ENCODE measurements at regions not wholly inside any gene's neighbourhood (a gene's known extent, or its start where the extent isn't known, plus 50 kb on each side); places are given as distances from the start of the nearest gene placed in this dataset.

DNA sequence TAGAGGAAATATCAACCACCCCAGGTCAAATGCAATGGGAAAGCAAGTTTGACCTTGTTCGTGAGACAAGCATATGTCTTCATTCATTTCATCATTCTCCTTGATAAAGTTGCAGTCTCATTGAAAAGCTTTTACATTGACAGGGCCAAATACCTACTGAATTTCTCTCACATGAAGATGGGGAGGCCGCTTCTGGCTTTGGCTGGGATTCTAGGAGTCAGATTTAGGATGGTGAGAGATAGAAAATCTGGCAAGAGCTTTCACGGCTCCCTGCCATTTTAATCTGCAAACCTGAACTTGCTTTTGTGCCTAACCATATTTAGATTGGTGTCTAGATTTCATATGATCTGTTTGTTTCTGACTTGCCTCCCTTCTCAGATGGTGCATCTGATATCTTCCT lies 88.0 kb downstream of the TMEM100 start:
- no peak for DNase-seq (ENCODE audit: low spot score)

DNA sequence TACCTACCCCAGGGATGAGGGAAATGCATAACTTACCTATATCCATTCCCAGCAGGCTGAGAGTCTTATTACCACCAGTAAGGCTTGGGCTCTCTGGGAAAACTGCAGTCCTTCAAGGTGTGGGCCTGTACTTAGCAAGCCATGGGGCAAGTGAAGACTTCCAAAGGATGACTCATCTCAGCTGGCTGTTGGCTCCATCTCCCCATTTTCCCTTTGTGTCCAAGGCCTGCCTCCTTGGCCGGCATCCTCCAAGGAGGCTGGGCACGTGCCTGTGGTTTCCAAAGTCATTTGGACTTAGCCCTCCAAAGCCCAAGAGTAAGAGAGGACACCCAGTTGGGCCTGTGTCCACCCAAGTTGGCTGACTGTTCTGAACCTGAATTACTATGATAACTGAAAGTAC lies 89.8 kb downstream of the TMEM100 start:
- no peak for DNase-seq (ENCODE audit: low spot score)

DNA sequence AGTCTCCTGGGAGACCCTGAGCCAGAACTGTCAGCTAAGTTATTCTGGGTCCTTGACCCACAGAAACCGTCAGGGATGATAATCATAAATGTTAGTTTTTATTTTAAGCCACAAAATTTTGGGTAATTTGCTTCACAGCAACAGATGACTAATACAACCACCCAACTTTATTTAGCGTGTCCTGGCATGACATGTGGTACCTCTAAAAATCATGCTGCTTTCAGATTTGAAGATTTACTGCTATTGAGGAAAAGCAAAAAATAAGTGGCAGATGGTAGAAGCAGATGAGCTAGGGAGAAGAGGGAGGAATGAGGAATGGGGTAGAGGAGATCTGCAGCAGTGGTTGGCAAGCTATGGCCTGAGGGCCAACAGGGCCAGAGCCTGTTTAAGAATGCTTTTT lies 90.4 kb downstream of the TMEM100 start:
- DNase-seq (ENCODE audit: low spot score) = no peak

GRCh38 chr17:55629995-55630394 lies 92.7 kb downstream of the TMEM100 start:
- no peak for DNase-seq (ENCODE audit: low spot score)

- DNase-seq (ENCODE audit: low spot score) = no peak
Observed at GRCh38 chr17:55625521-55625920, 97.1 kb downstream of the TMEM100 start.

GRCh38 chr17:55624772-55625433 lies 97.8 kb downstream of the TMEM100 start:
- DNase-seq (ENCODE audit: low spot score) = no peak

GRCh38 chr17:55622547-55622946 lies 100.1 kb downstream of the TMEM100 start:
- no peak for DNase-seq (ENCODE audit: low spot score)

DNA sequence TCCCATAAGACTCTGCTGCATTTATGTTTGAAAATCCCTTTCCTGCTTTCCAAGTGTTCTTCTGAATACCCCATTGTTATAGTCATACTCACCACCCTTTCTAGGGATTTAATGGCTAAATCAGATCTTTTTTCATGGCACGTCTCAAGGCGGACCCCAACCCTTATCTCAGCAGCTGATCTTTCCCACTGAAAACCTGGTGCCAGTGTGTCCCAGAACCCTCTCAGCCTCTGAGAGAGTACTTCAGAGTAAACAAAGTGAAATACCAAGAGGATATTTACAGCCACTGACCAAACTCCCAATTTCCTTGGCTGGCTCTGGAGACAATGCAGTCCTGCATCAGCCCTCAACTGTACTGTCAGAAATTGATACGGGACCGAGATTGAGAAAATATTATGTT lies 101.7 kb downstream of the TMEM100 start:
- DNase-seq (ENCODE audit: low spot score) = no peak

DNA sequence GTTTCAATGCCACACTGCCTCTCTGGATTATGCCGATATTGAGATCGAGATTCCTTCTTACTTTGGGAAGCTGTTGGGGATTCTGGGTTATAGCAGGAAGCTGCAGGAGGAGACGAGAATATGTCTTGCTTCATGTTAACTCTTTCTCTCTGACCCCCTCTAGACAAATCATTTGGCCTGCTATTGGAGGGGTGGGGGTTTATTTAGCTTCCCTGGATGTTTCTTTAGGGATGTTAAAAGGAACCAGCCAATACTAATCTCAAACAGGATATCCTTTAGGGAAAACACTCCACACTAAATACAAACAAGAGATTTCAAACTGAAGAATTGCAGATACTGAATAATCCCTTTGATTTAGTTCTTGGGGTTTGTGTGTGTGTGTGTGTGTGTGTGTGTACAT lies 102.6 kb downstream of the TMEM100 start:
- DNase-seq (ENCODE audit: low spot score) = no peak

DNA sequence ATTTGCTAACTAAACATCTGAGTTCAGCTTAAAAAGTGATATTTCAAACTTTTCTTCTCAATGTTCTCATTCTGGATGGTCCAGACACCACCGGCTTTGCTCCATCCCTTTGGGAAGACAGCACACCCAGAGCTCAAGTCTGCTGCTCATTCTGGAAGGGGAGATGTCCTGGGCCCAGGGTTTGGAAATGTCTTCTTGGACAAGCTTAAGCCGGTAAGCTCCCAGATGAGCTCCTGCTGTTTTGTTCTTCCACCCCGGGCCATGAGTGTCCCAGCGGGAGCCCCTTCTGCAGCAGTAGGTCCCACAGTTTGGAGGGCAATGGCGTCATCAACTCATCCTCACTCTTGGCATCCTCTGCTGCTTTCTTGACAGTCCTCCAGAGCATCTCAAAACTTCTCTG lies 105.2 kb downstream of the TMEM100 start:
- DNase-seq (ENCODE audit: low spot score) = no peak

- no peak for DNase-seq (ENCODE audit: low spot score)
Observed at GRCh38 chr17:55614061-55614460, 102.8 kb upstream of the SMIM36 start.

GRCh38 chr17:55612691-55613141 lies 101.5 kb upstream of the SMIM36 start:
- DNase-seq (ENCODE audit: low spot score) = no peak

- peak; percentile 15 for DNase-seq (ENCODE audit: low spot score)
Observed at GRCh38 chr17:55607731-55608341, 96.6 kb upstream of the SMIM36 start.

- no peak for DNase-seq (ENCODE audit: low spot score)
Observed at GRCh38 chr17:55606488-55606815, 95.2 kb upstream of the SMIM36 start.

DNA sequence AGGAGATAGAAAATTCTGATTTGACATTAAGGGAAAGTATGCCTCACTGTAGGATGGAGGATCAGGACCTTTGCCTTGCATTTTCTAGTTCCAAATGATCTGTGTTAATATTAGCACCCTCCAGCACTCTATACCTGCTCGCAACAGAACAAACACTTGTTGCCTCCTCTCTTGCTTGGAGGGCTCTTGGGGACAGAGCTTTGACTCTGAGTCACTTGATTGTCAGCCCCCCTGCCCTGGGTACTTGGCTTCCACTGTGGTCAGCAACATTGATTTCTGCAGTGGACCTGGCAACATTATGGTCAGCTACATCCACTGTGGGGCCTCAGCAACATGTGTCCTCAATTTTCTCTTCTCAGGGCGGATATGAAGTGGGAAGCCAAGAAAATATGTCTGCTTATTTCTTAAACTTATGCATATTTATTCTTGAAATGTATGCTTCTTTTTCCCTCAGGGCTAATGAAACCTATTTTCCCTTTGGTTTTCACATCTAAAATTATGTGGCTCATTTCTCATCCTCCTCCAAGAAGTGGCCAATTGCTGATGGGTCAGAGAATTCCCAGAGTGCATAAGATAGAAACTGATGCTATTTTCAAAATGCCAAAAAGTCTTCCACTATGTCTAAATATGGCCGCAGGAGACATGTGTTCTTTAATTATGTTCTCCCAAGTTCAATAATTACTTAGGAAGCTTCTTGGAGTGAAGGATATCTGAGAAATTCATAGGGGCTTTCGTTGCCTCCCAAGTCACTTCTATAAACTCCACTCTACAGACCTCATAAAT lies 94.6 kb upstream of the SMIM36 start:
- no peak for DNase-seq (ENCODE audit: low spot score)

GRCh38 chr17:55601874-55602364 lies 90.7 kb upstream of the SMIM36 start:
- peak; percentile 41 for DNase-seq (ENCODE audit: low spot score)

DNA sequence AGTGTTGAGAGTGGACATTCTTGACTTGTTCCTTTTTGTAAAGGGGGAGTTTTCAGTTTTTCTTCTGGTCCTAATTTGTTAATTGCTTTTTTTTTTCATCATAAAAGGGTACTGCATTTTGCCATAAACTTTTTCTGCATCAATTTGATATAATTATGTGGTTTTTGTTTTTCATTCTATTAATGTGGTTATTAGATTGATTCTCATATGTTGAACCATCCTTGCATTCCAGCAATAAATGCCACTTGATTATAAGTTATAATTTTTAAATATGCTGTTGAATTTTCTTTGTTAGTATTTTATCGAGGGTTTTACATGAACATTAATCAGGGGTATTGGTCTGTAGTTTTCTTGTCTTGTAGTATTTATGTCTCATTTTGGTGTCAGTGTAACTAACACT lies 87.2 kb upstream of the SMIM36 start:
- no peak for DNase-seq (ENCODE audit: low spot score)

- DNase-seq (ENCODE audit: low spot score) = no peak
Observed at GRCh38 chr17:55588446-55589242, 77.4 kb upstream of the SMIM36 start.

DNA sequence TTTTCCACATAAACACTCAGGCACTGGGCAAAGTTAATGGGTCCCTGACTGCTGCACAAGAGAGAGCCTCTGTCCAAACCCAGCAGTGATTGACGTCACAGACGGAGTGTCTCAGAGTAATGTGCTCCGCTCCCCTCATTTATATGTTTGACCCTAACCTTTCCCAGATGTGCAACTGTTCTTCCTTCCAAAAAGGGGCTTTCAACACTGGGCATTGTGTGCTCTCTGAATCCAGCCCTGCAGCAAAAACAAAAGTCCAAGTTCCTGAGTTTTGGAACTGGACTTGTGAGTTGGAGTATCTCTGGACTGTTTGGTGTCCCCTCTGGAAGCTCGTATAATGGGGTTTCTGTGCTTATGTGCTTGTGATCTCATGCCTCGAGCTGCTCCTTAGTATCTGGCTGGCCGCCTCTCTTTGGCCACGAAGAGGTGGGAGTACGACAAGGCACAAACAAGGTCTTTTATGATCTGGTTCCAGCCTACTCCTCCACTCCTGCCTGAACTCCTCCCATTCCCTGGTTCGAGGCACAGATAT lies 76.4 kb upstream of the SMIM36 start:
- DNase-seq (ENCODE audit: low spot score) = no peak

- no peak for DNase-seq (ENCODE audit: low spot score)
Observed at GRCh38 chr17:55585629-55586028, 74.4 kb upstream of the SMIM36 start.

- no peak for DNase-seq (ENCODE audit: low spot score)
Observed at GRCh38 chr17:55584861-55585260, 73.6 kb upstream of the SMIM36 start.

- no peak for DNase-seq (ENCODE audit: low spot score)
Observed at GRCh38 chr17:55584055-55584685, 72.9 kb upstream of the SMIM36 start.

All from SW480 (cell line).